HUDEP-2 (cell line): ENCODE measurements at regions not wholly inside any gene's neighbourhood (a gene's known extent, or its start where the extent isn't known, plus 50 kb on each side); places are given as distances from the start of the nearest gene placed in this dataset.

ENCODE experiments used
- DNase-seq, 76 experiments: peaks; one replicate each; lab custom pipeline; 2025; ENCODE audit not compliant: unreplicated experiment in 76 of 76; lab: John Stamatoyannopoulos, UW

- DNase-seq = no peak
Observed at GRCh38 chr2:221314786-221315185, 257.3 kb downstream of the EPHA4 start.

- DNase-seq = no peak
Observed at GRCh38 chr2:221318376-221319130, 253.6 kb downstream of the EPHA4 start.

- DNase-seq = no peak
Observed at GRCh38 chr2:221322741-221323140, 249.4 kb downstream of the EPHA4 start.

GRCh38 chr2:221323513-221323912, 248.6 kb downstream of the EPHA4 start:
- no peak for DNase-seq

GRCh38 chr2:221330436-221330835, 241.7 kb downstream of the EPHA4 start:
- DNase-seq = no peak

GRCh38 chr2:221334481-221335218, 237.5 kb downstream of the EPHA4 start:
- DNase-seq = no peak

GRCh38 chr2:221335219-221335752, 236.8 kb downstream of the EPHA4 start:
- DNase-seq = no peak

GRCh38 chr2:221336967-221337366, 235.1 kb downstream of the EPHA4 start:
- no peak for DNase-seq

GRCh38 chr2:221337957-221338685, 234.0 kb downstream of the EPHA4 start:
- no peak for DNase-seq

- no peak for DNase-seq
Observed at GRCh38 chr2:221342388-221342787, 229.7 kb downstream of the EPHA4 start.

GRCh38 chr2:221343524-221343923, 228.6 kb downstream of the EPHA4 start:
- DNase-seq = no peak

- no peak for DNase-seq
Observed at GRCh38 chr2:221345516-221345915, 226.6 kb downstream of the EPHA4 start.

- no peak for DNase-seq
Observed at GRCh38 chr2:221346411-221346810, 225.7 kb downstream of the EPHA4 start.

- DNase-seq = no peak
Observed at GRCh38 chr2:221347471-221347870, 224.6 kb downstream of the EPHA4 start.

- no peak for DNase-seq
Observed at GRCh38 chr2:221350616-221351015, 221.5 kb downstream of the EPHA4 start.

GRCh38 chr2:221353201-221353600, 218.9 kb downstream of the EPHA4 start:
- no peak for DNase-seq

GRCh38 chr2:221360312-221360711, 211.8 kb downstream of the EPHA4 start:
- no peak for DNase-seq

- no peak for DNase-seq
Observed at GRCh38 chr2:221360742-221361141, 211.4 kb downstream of the EPHA4 start.

- DNase-seq = no peak
Observed at GRCh38 chr2:221361633-221362032, 210.5 kb downstream of the EPHA4 start.

- DNase-seq = no peak
Observed at GRCh38 chr2:221364672-221365071, 207.4 kb downstream of the EPHA4 start.
